GM18858 (cell line): ENCODE measurements at regions not wholly inside any gene's neighbourhood (a gene's known extent, or its start where the extent isn't known, plus 50 kb on each side); places are given as distances from the start of the nearest gene placed in this dataset.
"Not testable (repeated sequence)": the region's sequence is repeated elsewhere in the genome, so short reads cannot be mapped to it uniquely, and the experiment has no call there.

ENCODE experiments used
- ATAC-seq: cut with Tn5 transposase; IDR thresholded peaks from one replicate; pipeline ENCODE4 v1.9.1; 2021; ENCODE audit not compliant: unreplicated experiment

- ATAC-seq: peak; percentile 38
Observed at GRCh38 chr5:99478450-99478849, 549.6 kb upstream of the CHD1 start.

GRCh38 chr5:99473328-99473727 lies 544.5 kb upstream of the CHD1 start:
- not testable (repeated sequence) for ATAC-seq

GRCh38 chr5:99471726-99472125 lies 542.9 kb upstream of the CHD1 start:
- ATAC-seq: not testable (repeated sequence)

DNA sequence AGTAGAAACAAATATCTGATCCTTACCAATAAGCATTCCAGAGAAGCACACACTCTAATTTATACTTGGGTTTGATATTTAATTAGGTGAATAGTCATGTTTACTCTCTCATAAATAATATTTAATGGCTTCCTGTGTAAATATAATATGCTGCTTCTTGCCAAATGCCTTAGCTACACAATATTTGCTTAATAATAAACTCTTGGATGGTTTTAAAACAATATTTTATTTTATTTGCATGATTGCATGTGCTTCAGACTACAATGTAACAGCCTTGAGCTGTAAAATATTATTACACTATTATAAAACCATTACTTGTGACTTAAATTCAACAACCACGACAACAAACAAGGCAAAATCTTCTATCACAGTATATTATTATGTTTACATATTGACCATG lies 542.4 kb upstream of the CHD1 start:
- ATAC-seq: not testable (repeated sequence)

DNA sequence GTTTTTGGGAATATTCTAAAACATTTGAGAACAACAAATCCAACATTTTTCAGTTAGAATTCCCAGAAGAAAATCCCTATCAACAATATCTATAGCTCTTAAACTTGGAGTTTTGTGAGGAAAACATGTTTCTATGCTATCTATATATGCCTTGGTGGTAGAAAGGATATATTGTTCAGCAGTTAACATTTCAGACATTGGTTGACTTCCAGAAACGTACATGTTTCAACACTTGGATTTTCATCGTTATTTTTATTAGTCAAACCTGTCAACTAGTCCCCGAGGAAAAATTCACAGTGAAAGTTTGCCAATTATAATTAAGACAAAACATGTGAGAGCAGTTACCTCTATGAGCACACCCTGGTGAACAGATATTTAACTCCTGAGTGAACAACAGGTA lies 541.8 kb upstream of the CHD1 start:
- not testable (repeated sequence) for ATAC-seq

GRCh38 chr5:99460701-99461100 lies 531.9 kb upstream of the CHD1 start:
- ATAC-seq: no peak

GRCh38 chr5:99453196-99453595 lies 524.4 kb upstream of the CHD1 start:
- no peak for ATAC-seq

DNA sequence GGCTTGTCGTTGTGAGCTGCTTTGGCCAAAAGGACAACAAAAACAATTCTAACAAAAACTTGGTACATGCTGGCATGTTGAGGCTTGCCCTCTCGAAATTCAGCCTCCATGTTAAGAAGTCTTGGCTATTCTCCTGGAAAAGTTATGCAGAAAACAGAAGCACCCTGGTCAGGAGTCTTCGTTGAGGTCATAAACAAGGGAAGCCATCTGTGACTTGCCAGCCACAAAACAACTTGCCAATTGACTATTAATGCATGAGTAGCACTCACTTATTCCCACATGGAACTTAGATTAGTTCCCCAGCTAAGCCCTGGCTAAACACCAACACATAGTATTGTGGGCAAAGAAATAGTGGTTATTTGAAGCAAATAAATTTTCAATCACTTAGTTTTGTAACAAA lies 521.0 kb upstream of the CHD1 start:
- ATAC-seq: no peak

- no peak for ATAC-seq
Observed at GRCh38 chr5:99445805-99446204, 517.0 kb upstream of the CHD1 start.

DNA sequence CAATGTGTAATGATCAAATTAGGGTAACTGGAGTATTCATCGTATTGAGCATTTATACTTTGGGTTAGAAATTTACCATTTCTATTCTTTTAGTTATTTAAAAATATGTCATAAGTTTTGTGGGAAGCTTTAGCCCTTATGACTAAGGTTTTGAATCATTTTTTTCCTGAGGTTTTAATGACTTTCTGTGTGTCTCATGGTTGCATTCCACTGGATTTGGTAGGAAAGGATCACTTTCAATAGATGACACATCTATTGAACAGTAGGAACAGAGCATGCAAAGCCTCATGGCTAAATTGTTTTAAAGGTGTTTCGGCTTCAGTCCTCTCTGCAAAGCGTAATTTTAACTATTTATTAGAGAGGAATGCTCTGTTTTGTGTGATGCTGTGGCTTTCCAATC lies 512.4 kb upstream of the CHD1 start:
- ATAC-seq: no peak

GRCh38 chr5:99438619-99439018 lies 509.8 kb upstream of the CHD1 start:
- ATAC-seq: no peak

DNA sequence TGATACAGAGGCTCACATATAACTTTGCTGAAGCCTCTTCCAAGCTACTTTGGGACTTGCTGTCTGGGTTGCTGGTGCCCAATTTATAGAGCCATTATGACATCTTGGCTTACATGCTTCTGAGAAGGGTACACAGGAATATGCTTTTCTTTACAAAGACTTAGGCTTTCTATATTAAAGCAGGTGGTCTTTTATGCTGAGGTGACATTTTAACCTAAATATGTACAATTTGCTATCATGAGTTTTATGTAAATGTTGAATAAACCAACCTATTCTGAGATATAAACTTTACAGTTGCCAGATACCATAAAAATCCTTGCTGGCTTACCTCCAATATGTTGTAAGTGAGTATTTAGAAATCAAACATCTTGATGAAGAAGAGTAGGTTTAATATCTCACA lies 509.2 kb upstream of the CHD1 start:
- ATAC-seq: no peak

- not testable (repeated sequence) for ATAC-seq
Observed at GRCh38 chr5:99423396-99423795, 494.6 kb upstream of the CHD1 start.

DNA sequence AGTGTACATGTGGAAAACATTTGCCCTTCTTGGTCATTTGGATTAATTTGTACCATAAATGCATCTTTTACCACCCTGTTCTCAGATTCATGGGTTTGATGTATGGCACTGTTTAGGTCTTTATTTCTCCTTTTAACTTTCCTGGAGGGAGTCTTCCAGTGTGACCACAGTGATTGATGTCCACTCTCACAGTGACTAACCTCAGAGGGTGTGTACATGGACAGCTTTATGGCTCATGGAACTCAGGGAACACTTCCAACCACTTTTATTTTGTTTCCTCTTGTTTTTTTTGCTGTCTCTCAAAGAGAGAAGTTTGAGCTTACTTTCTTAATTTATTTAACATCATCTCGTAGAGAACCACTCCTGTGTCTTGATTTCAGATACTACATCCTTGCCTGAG lies 489.8 kb upstream of the CHD1 start:
- ATAC-seq: not testable (repeated sequence)

DNA sequence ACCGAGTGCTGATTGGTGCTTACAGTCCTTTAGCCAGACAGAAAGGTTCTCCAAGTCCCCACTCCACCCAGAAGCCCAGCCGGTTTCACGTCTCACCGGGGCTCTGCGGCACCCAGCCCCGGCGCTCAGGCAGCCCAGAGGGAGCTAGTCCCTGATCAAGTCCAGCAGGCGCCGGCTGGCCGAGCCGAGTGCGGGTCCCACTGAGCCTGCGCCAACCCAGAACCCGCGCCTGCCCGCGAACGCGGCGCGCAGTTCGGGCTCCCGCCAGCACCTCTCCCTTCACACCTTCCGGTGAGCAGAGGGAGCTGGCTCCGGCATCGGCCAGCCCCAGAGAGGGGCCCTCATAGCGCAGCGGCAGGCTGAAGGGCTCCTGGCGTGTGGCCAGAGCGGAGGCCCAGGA lies 481.6 kb upstream of the CHD1 start:
- ATAC-seq: not testable (repeated sequence)

DNA sequence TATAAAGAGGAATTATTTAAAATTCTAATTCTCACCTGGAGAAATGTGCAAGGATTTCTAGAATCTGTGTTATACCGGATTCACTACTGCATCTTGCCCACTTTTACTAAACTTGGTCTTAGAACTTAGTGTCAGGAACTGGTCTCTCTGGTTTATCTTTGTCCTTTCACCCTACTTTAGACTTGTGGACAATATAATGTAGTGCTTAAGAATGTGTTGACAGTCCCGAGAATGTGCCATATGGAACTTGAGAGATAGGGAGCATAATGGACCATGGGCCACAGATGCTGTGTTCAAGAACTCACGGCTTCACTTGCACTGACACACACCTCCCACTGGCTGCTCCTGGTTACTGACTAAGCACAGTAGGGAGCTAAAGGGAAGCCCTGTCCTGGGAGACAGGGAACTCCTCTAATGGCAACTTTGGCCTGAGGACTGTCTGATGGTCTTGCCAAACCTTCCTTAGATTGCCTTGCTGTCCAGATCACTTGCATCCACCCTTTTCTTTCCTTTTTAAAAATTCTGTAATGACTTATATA lies 476.0 kb upstream of the CHD1 start:
- ATAC-seq: not testable (repeated sequence)

DNA sequence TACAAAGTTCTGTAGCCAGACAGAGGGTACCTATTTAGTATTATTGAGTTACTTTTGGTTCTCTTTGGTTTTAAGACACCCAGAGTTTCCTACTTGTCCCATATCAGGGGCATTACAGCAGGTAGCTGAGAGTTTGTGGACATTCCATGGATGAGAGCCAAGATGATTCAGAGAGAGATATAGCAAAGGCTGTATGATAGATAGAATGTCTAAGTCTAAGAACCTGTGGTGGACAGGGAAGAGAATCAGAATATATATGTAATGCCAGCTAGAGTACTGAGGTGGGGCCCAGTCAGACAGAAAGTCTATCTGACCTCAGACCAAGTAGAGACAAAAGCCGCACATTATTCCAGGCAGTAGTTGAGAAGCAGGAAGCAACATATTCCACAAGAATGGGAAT lies 471.8 kb upstream of the CHD1 start:
- not testable (repeated sequence) for ATAC-seq

GRCh38 chr5:99398976-99399375 lies 470.2 kb upstream of the CHD1 start:
- no peak for ATAC-seq

- no peak for ATAC-seq
Observed at GRCh38 chr5:99386406-99387077, 457.7 kb upstream of the CHD1 start.

DNA sequence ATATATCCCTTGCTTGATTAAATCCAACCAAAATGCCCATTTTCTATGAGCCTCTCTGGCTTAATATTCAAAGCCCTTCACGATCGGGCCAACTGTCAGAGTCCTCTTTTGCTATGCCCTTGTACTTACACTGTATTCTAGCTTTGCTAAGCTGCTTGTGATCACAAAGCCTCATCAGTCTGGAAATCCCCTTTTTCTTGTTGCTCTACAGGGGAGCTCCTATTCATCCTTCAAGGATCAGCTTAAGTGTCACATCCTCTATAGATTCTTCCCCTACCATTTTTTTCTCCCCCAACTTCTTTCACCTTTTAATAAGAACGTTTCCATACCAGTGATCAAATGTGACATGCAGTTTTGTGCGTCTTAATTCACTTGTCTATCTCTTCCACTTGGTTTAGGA lies 450.4 kb upstream of the CHD1 start:
- ATAC-seq: no peak

- ATAC-seq: no peak
Observed at GRCh38 chr5:99378443-99378842, 449.6 kb upstream of the CHD1 start.

GRCh38 chr5:99369797-99370593 lies 441.2 kb upstream of the CHD1 start:
- no peak for ATAC-seq
